ENCODE measurements at regions not wholly inside any gene's neighbourhood (a gene's known extent, or its start where the extent isn't known, plus 50 kb on each side); places are given as distances from the start of the nearest gene placed in this dataset.

DNA sequence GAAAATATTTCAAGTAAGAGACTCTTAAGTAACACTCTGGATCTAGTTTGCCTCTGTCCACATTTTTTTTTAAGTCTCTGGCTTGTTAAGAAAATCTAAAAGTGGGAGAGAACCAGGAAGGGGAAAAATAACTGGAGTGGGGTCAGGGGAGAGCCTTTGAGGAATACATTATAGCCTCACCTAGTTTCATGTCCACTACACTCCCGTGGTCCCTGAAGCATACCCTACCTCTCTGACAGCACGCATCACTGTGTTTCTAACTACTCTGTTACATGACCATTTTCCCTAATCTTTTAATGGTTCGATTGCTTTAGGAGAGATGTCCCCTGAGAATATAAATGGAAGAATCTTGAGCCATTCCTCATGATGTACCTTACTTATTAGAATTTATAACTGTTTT lies 318.3 kb downstream of the TMEM167A start:
- POLR2A ChIA-PET (ENCODE audit: low non-redundant PET), result no interaction called here
- DNase-seq (ENCODE audit: low spot score), result no peak
- Histone ChIP-seq H3K36me3 (ENCODE audit: insufficient read depth, low read length, poor library complexity, severe bottlenecking) (no peaks in the 10 kb centered on the region), H3K9me3 (ENCODE audit: low read depth, low read length, poor library complexity, severe bottlenecking) (no peaks in the 10 kb centered on the region), H3K4me1 (ENCODE audit: insufficient read depth, low read length, poor library complexity, severe bottlenecking) (peaks cover 12% of the 10 kb centered on the region), H3K27ac (ENCODE audit: low read depth, low read length, poor library complexity, severe bottlenecking) (no peak overlapping the region), H3K27me3 (replicated peaks; ENCODE audit: insufficient read depth, low read depth, low read length, poor library complexity) (peaks cover 47% of the 10 kb centered on the region), H3K4me3 (ENCODE audit: low read depth, low read length, poor library complexity, severe bottlenecking) (no peak overlapping the region)
- CTCF ChIA-PET, result no interaction called here
- no peak for TF ChIP-seq EZH2 (IDR thresholded peaks at IDR 0.05; ENCODE audit: borderline replicate concordance, low read depth, low read length, poor library complexity, severe bottlenecking)
- TF ChIP-seq, protein P1, sequence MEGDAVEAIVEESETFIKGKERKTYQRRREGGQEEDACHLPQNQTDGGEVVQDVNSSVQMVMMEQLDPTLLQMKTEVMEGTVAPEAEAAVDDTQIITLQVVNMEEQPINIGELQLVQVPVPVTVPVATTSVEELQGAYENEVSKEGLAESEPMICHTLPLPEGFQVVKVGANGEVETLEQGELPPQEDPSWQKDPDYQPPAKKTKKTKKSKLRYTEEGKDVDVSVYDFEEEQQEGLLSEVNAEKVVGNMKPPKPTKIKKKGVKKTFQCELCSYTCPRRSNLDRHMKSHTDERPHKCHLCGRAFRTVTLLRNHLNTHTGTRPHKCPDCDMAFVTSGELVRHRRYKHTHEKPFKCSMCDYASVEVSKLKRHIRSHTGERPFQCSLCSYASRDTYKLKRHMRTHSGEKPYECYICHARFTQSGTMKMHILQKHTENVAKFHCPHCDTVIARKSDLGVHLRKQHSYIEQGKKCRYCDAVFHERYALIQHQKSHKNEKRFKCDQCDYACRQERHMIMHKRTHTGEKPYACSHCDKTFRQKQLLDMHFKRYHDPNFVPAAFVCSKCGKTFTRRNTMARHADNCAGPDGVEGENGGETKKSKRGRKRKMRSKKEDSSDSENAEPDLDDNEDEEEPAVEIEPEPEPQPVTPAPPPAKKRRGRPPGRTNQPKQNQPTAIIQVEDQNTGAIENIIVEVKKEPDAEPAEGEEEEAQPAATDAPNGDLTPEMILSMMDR (conservative IDR thresholded peaks at IDR 0.05; ENCODE audit: low read depth, low read length), result no peak
- no TSS peak for BruUV-seq (replicated peaks)
- intact Hi-C loops (cut with micrococcal nuclease; ENCODE audit: unreplicated experiment), result no loop called here

DNA sequence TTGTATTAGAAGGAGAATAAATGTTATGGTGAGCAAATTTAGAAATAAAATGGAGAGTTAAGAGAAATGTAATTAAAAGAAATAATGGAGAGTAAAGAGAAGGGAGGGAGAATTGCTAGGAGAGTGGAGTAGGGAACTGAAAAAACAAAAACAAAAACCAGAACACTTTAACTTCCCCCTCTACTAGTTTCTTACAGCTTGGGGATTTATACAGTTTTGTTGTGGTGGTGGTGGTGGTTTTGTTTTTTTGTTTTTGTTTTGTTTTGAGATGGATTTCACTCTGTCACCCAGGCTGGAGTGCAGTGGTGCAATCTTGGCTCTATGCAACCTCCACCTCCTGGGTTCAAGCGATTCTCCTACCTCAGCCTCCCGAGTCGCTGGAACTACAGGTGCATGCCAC lies 322.4 kb downstream of the TMEM167A start:
- Histone ChIP-seq H3K27ac (ENCODE audit: low read depth, low read length, poor library complexity, severe bottlenecking) (no peak overlapping the region), H3K27me3 (replicated peaks; ENCODE audit: insufficient read depth, low read depth, low read length, poor library complexity) (peaks cover 29% of the 10 kb centered on the region), H3K36me3 (ENCODE audit: insufficient read depth, low read length, poor library complexity, severe bottlenecking) (no peaks in the 10 kb centered on the region), H3K4me3 (ENCODE audit: low read depth, low read length, poor library complexity, severe bottlenecking) (no peak overlapping the region), H3K4me1 (ENCODE audit: insufficient read depth, low read length, poor library complexity, severe bottlenecking) (peaks cover 14% of the 10 kb centered on the region), H3K9me3 (ENCODE audit: low read depth, low read length, poor library complexity, severe bottlenecking) (peaks cover 10% of the 10 kb centered on the region)
- DNase-seq (ENCODE audit: low spot score), result no peak
- intact Hi-C loops (cut with micrococcal nuclease; ENCODE audit: unreplicated experiment), result no loop called here
- CTCF ChIA-PET, result no interaction called here
- POLR2A ChIA-PET (ENCODE audit: low non-redundant PET), result no interaction called here
- TF ChIP-seq EZH2 (IDR thresholded peaks at IDR 0.05; ENCODE audit: borderline replicate concordance, low read depth, low read length, poor library complexity, severe bottlenecking), result no peak
- TF ChIP-seq, protein P1 (conservative IDR thresholded peaks at IDR 0.05; ENCODE audit: low read depth, low read length), result no peak
- BruUV-seq (replicated peaks), result no TSS peak

DNA sequence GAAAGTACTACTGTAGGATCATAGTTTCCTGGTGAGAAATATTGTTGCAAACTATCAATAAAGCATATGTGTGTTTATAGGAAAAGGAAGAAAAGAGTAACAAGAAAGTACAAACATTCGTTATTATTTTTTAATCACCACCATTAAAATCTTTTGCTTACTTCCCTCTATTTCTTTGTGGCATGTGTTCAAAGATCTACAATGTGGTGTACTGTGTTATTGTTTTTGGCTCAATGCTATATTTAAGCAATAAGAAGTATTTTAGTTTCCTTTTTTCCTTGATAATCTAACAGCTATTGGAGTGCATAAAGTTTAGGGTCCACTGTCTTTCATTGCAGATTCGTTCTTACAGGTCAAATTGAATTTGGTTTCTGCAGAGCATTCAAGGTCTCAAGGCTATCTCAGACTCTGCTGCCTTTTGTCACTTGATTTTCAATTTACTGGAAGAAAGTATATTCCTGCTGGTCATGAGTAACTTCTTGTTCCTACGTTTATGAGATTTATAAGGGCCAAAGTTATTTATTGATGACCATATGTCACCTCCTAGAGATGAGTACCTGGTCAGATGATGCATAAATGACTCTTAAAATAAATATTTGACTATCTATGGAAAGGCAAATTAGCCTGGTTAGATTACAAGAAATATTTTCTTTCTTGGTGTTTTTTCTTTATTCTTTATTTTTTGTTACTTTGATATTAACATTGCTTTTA lies 323.0 kb downstream of the TMEM167A start:
- H3K9me3 ChIP-seq (ENCODE audit: low read depth, low read length, poor library complexity, severe bottlenecking), result peaks cover 10% of the 10 kb centered on the region
- BruUV-seq (replicated peaks), result no TSS peak
- H3K27me3 ChIP-seq (replicated peaks; ENCODE audit: insufficient read depth, low read depth, low read length, poor library complexity), result peaks cover 29% of the 10 kb centered on the region
- no peak overlapping the region for H3K4me3 ChIP-seq (ENCODE audit: low read depth, low read length, poor library complexity, severe bottlenecking)
- H3K36me3 ChIP-seq (ENCODE audit: insufficient read depth, low read length, poor library complexity, severe bottlenecking), result no peaks in the 10 kb centered on the region
- intact Hi-C loops (cut with micrococcal nuclease; ENCODE audit: unreplicated experiment), result no loop called here
- DNase-seq (ENCODE audit: low spot score), result no peak
- no peak overlapping the region for H3K27ac ChIP-seq (ENCODE audit: low read depth, low read length, poor library complexity, severe bottlenecking)
- peaks cover 16% of the 10 kb centered on the region for H3K4me1 ChIP-seq (ENCODE audit: insufficient read depth, low read length, poor library complexity, severe bottlenecking)
- ChIA-PET CTCF (no interaction called here), POLR2A (ENCODE audit: low non-redundant PET) (no interaction called here)
- no peak for TF ChIP-seq EZH2 (IDR thresholded peaks at IDR 0.05; ENCODE audit: borderline replicate concordance, low read depth, low read length, poor library complexity, severe bottlenecking)
- TF ChIP-seq, protein P1 (conservative IDR thresholded peaks at IDR 0.05; ENCODE audit: low read depth, low read length), result no peak

Measured in A673 (cell line).